ENCODE measurements at regions not wholly inside any gene's neighbourhood (a gene's known extent, or its start where the extent isn't known, plus 50 kb on each side); places are given as distances from the start of the nearest gene placed in this dataset.
A peak's percentile ranks its signal among the peaks of the same experiment; 100 is the strongest.

DNA sequence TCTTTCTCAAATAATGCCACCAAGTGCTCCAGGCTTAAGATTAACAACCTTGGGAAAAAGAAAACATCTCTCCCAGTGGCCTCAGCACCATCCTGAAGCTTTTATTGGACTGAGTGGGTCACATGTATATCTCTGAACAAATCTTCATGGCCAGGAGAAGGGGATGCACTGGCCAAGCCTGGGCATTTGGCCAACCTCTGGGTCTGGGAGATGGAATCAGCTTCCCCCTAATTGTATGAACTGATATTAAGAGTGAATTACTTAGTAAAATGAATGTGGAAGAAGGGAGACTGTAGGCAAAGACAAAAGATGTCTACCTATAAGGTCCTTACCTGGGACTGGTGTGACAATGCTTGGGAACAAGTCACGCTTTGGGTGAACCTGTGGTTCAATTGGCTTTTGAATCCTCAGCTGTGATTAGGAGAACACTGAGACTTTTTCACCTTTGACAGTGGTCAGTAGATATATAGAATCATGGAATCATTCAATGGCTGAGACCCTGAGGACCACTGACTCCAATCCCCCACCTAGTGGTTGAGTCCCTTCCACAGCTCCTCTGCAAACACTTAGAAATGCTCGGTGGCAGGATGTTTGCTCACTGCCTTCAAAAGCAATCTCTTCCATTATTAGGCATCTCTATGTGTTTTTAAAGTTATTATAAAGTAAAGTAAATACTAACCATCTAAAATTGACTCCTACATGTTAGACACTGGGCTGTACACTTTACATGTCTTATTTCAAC, 102.6 kb upstream of the ATP1A1 start:
- no peaks in the 10 kb centered on the region for H3K36me3 ChIP-seq
- no peak for ATAC-seq

DNA sequence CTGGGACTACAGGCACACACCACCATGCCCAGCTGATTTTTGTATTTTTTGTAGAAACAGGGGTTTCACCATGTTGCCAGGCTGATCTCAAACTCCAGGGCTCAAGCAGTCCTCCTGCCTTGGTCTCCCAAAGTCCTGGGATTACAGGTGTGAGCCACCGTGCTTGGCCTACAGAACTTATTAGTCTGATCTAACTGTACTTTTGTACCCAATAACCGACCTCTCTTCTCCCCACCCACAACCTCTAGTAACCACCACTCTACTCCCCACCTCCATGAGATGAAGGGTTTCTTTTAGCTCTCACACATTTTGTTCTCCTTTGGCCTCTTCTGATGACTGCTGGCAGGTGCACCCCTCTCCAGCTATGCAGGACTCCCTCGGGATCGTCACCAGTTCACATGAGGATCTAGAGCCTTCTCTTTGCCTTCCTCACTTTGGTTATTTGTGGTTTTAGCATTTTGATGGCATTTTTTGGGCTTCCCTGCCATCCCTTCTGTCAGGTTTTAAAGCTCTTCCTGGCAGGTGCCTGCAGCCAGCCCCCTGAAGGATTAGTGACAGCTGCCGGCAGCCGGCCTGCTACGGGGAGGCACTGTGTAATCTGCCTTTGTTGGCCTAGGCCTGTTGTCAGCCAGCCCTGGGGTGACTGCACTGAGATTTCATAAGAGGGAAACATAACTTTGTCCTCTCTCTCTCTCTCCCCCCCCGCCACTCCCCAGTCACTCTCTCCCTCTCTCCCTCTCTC, 99.8 kb upstream of the ATP1A1 start:
- no peaks in the 10 kb centered on the region for H3K4me1 ChIP-seq
- ATAC-seq (peak; percentile 75), DNase-seq (no peak)
- H3K36me3 ChIP-seq: no peaks in the 10 kb centered on the region
- intact Hi-C loops (cut with DNase I): no loop called here
- H3K4me3 ChIP-seq: no peak overlapping the region
- H3K27me3 ChIP-seq: no peaks in the 10 kb centered on the region
- H3K9me3 ChIP-seq: no peaks in the 10 kb centered on the region
- no peak overlapping the region for H3K27ac ChIP-seq
- TF ChIP-seq, protein P1, sequence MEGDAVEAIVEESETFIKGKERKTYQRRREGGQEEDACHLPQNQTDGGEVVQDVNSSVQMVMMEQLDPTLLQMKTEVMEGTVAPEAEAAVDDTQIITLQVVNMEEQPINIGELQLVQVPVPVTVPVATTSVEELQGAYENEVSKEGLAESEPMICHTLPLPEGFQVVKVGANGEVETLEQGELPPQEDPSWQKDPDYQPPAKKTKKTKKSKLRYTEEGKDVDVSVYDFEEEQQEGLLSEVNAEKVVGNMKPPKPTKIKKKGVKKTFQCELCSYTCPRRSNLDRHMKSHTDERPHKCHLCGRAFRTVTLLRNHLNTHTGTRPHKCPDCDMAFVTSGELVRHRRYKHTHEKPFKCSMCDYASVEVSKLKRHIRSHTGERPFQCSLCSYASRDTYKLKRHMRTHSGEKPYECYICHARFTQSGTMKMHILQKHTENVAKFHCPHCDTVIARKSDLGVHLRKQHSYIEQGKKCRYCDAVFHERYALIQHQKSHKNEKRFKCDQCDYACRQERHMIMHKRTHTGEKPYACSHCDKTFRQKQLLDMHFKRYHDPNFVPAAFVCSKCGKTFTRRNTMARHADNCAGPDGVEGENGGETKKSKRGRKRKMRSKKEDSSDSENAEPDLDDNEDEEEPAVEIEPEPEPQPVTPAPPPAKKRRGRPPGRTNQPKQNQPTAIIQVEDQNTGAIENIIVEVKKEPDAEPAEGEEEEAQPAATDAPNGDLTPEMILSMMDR (IDR thresholded peaks at IDR 0.05): no peak

More for the DNA sequence above, 102.6 kb upstream of the ATP1A1 start:
- Histone ChIP-seq H3K4me3 (no peak overlapping the region), H3K9me3 (no peaks in the 10 kb centered on the region), H3K4me1 (no peaks in the 10 kb centered on the region), H3K27ac (no peak overlapping the region), H3K27me3 (no peaks in the 10 kb centered on the region)
- TF ChIP-seq, protein P1 (IDR thresholded peaks at IDR 0.05): no peak
- DNase-seq: no peak
- intact Hi-C loops (cut with DNase I): no loop called here

DNA sequence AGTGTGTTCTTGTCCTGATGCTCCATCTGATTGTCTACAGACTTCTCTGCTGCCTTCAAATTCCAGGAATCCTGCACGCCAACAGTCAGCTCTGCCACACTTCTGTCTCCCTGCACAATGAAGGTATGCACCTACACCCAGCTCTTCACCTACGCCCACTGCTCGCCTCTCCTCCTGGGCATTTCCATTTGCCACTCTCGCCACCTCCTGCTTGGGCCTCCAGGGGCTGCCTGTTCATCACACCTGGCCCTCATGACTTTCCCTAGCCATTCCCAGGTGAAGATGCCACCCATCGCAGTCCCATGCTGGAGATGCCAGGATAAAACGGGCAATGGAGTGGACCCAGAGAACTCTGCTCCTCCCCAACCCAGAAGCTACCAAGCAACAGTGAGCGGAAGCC, 96.5 kb upstream of the ATP1A1 start:
- intact Hi-C loops (cut with DNase I): no loop called here
- H3K27me3 ChIP-seq: peaks cover under 1% of the 10 kb centered on the region
- H3K4me3 ChIP-seq: no peak overlapping the region
- H3K27ac ChIP-seq: no peak overlapping the region
- DNase-seq: no peak
- H3K36me3 ChIP-seq: no peaks in the 10 kb centered on the region
- ATAC-seq: no peak
- H3K4me1 ChIP-seq: no peaks in the 10 kb centered on the region
- TF ChIP-seq, protein P1 (IDR thresholded peaks at IDR 0.05): no peak
- H3K9me3 ChIP-seq: no peaks in the 10 kb centered on the region

DNA sequence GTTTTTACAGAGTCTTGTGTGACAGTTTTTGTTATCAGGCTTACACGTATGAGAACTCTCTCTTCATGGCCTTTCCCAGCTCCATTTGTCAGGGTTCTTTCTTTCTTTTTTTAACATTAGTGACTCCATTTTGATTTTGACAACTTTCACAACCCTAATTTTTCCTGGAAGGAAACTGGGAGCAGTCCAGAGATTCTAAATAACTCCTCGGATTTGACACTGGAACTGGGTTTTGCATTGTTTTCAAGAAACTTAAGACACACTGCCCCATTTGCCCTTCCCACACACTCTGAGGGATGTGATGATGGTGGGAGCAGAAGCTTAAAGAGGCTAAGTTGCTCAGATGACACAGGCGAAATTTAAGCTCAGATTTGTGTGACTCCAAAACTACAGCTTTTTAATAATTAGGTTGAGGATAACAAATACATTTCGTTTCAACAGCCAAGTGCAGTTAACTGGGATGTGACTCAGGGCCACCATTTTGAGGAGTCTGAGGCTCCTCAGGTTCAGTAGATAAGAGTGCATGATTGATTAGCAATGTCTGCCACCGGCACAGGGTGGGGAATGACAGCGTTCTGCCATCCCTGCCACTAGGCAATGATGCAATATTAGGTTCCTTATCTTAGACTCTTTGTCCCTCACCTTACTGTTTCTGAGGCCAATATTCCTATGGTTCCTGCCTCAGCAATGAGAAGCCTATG, 95.1 kb upstream of the ATP1A1 start:
- Histone ChIP-seq H3K27ac (no peak overlapping the region), H3K36me3 (no peaks in the 10 kb centered on the region), H3K4me3 (no peak overlapping the region), H3K4me1 (no peaks in the 10 kb centered on the region), H3K27me3 (peaks cover 3% of the 10 kb centered on the region), H3K9me3 (no peaks in the 10 kb centered on the region)
- ATAC-seq (no peak), DNase-seq (no peak)
- TF ChIP-seq, protein P1 (IDR thresholded peaks at IDR 0.05): no peak
- intact Hi-C loops (cut with DNase I): no loop called here

DNA sequence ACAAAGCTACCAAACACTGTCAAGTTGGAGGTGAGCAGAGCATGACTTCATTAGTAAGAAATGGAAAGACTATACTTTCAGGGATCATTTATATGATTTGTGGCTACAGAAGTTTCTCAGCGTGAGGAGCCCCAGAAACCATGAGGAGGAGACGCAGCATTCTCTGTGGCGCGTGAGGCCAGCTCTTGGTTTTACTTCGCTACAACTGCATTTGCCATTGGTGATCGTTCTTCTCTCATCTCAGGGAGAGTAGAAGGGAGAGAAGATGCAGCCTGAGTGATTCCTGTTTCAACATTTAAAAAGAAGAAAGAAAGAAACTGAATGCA, 94.5 kb upstream of the ATP1A1 start:
- no peaks in the 10 kb centered on the region for H3K36me3 ChIP-seq
- ATAC-seq (no peak), DNase-seq (no peak)
- intact Hi-C loops (cut with DNase I): no loop called here
- no peaks in the 10 kb centered on the region for H3K9me3 ChIP-seq
- H3K4me3 ChIP-seq: no peak overlapping the region
- TF ChIP-seq, protein P1 (IDR thresholded peaks at IDR 0.05): no peak
- no peak overlapping the region for H3K27ac ChIP-seq
- H3K4me1 ChIP-seq: no peaks in the 10 kb centered on the region
- peaks cover 3% of the 10 kb centered on the region for H3K27me3 ChIP-seq
